BE2C (cell line): ENCODE measurements at regions not wholly inside any gene's neighbourhood (a gene's known extent, or its start where the extent isn't known, plus 50 kb on each side); places are given as distances from the start of the nearest gene placed in this dataset.
"Not testable (repeated sequence)": the region's sequence is repeated elsewhere in the genome, so short reads cannot be mapped to it uniquely, and the experiment has no call there.

Experiments
- DNase-seq: peaks from one replicate; pipeline ENCODE4 v3.0.0-alpha.2; 2020
- H3K27me3 ChIP-seq: fragments of 250-450 bp; sonication (Bioruptor Pico); 2 replicates; pipeline ENCODE4 v1.5.1; 2020; ENCODE audit warnings: mild to moderate bottlenecking
- H3K36me3 ChIP-seq: fragments of 250-450 bp; sonication (Bioruptor Pico); 2 replicates; pipeline ENCODE4 v1.5.1; 2020; ENCODE audit warnings: mild to moderate bottlenecking
- H3K4me1 ChIP-seq: fragments of 250-450 bp; sonication (Bioruptor Pico); 2 replicates; pipeline ENCODE4 v1.5.1; 2020
- H3K4me3 ChIP-seq: 2 replicates; pipeline ENCODE4 v1.5.1; 2011; ENCODE audit warnings: low read depth, low read length
- H3K9me3 ChIP-seq: fragments of 250-450 bp; sonication (Bioruptor Pico); 2 replicates; pipeline ENCODE4 v1.5.1; 2020
- CTCF ChIP-seq: IDR thresholded peaks from 2 replicates; pipeline ENCODE4 v1.5.1; 2012; ENCODE audit warnings: mild to moderate bottlenecking, low read depth, low read length

GRCh38 chr13:22866221-22866620 is 314.6 kb upstream of the SGCG start:
- DNase-seq, result no peak
- Histone ChIP-seq H3K4me1 (no peaks in the 10 kb centered on the region), H3K9me3 (no peaks in the 10 kb centered on the region), H3K36me3 (no peaks in the 10 kb centered on the region), H3K4me3 (no peak overlapping the region), H3K27me3 (no peaks in the 10 kb centered on the region)
- no peak for TF ChIP-seq CTCF

- Histone ChIP-seq H3K9me3 (no peaks in the 10 kb centered on the region), H3K4me3 (no peak overlapping the region), H3K27me3 (no peaks in the 10 kb centered on the region), H3K4me1 (no peaks in the 10 kb centered on the region), H3K36me3 (no peaks in the 10 kb centered on the region)
- no peak for TF ChIP-seq CTCF
- DNase-seq, result no peak
Measured at GRCh38 chr13:22871231-22871630, 309.5 kb upstream of the SGCG start.

DNA sequence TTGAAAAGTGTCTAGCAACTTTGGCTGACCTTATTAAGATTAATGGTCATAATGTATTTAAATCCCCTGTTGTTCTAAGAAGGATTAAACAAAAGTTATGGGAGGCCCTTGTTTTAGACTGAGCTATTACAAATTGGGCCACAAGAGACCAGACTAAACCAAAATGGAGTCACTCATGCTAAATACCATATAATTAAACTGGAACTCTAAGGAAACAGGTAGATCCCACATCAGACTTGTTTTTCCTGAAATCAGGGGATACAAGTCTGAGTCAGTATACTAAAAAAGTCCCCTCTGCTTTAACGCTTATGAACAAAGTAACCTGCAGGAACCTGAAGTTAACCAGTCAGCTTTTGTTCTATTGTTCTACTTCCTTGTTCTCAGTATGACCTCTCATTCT is 305.9 kb upstream of the SGCG start:
- Histone ChIP-seq H3K4me3 (no peak overlapping the region), H3K36me3 (no peaks in the 10 kb centered on the region), H3K9me3 (no peaks in the 10 kb centered on the region), H3K4me1 (no peaks in the 10 kb centered on the region), H3K27me3 (no peaks in the 10 kb centered on the region)
- no peak for TF ChIP-seq CTCF
- DNase-seq, result no peak

GRCh38 chr13:22877421-22877820 is 303.4 kb upstream of the SGCG start:
- Histone ChIP-seq H3K36me3 (no peaks in the 10 kb centered on the region), H3K9me3 (no peaks in the 10 kb centered on the region), H3K27me3 (no peaks in the 10 kb centered on the region), H3K4me1 (no peaks in the 10 kb centered on the region), H3K4me3 (no peak overlapping the region)
- DNase-seq, result no peak
- TF ChIP-seq CTCF, result no peak

GRCh38 chr13:22880741-22881720 is 299.7 kb upstream of the SGCG start:
- no peak overlapping the region for H3K4me3 ChIP-seq
- H3K9me3 ChIP-seq, result no peaks in the 10 kb centered on the region
- TF ChIP-seq CTCF, result no peak
- no peaks in the 10 kb centered on the region for H3K27me3 ChIP-seq
- H3K4me1 ChIP-seq, result no peaks in the 10 kb centered on the region
- no peaks in the 10 kb centered on the region for H3K36me3 ChIP-seq
- no peak for DNase-seq

- DNase-seq, H3K4me3 ChIP-seq, H3K9me3 ChIP-seq, H3K4me1 ChIP-seq, H3K27me3 ChIP-seq, H3K36me3 ChIP-seq: not testable (repeated sequence)
Measured at GRCh38 chr13:22881721-22882608, 298.8 kb upstream of the SGCG start.
